ENCODE measurements at regions not wholly inside any gene's neighbourhood (a gene's known extent, or its start where the extent isn't known, plus 50 kb on each side); places are given as distances from the start of the nearest gene placed in this dataset.
"Not testable (repeated sequence)": the region's sequence is repeated elsewhere in the genome, so short reads cannot be mapped to it uniquely, and the experiment has no call there.

- not testable (repeated sequence) for DNase-seq (ENCODE audit: low read depth in 1 of 2, low spot score in 1 of 2)
Observed at GRCh38 chr2:4814137-4814536, 878.0 kb upstream of the SOX11 start.

- DNase-seq (ENCODE audit: low read depth in 1 of 2, low spot score in 1 of 2) = no peak
Observed at GRCh38 chr2:4827836-4828235, 864.3 kb upstream of the SOX11 start.

GRCh38 chr2:4828682-4829374 lies 863.4 kb upstream of the SOX11 start:
- no peak for DNase-seq (ENCODE audit: low read depth in 1 of 2, low spot score in 1 of 2)

- no peak for DNase-seq (ENCODE audit: low read depth in 1 of 2, low spot score in 1 of 2)
Observed at GRCh38 chr2:4831751-4832150, 860.4 kb upstream of the SOX11 start.

GRCh38 chr2:4832642-4833041 lies 859.5 kb upstream of the SOX11 start:
- no peak for DNase-seq (ENCODE audit: low read depth in 1 of 2, low spot score in 1 of 2)

- no peak for DNase-seq (ENCODE audit: low read depth in 1 of 2, low spot score in 1 of 2)
Observed at GRCh38 chr2:4838626-4839025, 853.6 kb upstream of the SOX11 start.

- no peak for DNase-seq (ENCODE audit: low read depth in 1 of 2, low spot score in 1 of 2)
Observed at GRCh38 chr2:4840791-4841190, 851.4 kb upstream of the SOX11 start.

GRCh38 chr2:4844881-4845280 lies 847.3 kb upstream of the SOX11 start:
- DNase-seq (ENCODE audit: low read depth in 1 of 2, low spot score in 1 of 2) = no peak

- no peak for DNase-seq (ENCODE audit: low read depth in 1 of 2, low spot score in 1 of 2)
Observed at GRCh38 chr2:4862031-4862430, 830.2 kb upstream of the SOX11 start.

GRCh38 chr2:4866198-4866597 lies 826.0 kb upstream of the SOX11 start:
- DNase-seq (ENCODE audit: low read depth in 1 of 2, low spot score in 1 of 2) = no peak

- DNase-seq (ENCODE audit: low read depth in 1 of 2, low spot score in 1 of 2) = no peak
Observed at GRCh38 chr2:4868466-4868865, 823.7 kb upstream of the SOX11 start.

- no peak for DNase-seq (ENCODE audit: low read depth in 1 of 2, low spot score in 1 of 2)
Observed at GRCh38 chr2:4869154-4869553, 823.0 kb upstream of the SOX11 start.

GRCh38 chr2:4873364-4873763 lies 818.8 kb upstream of the SOX11 start:
- DNase-seq (ENCODE audit: low read depth in 1 of 2, low spot score in 1 of 2) = no peak

- DNase-seq (ENCODE audit: low read depth in 1 of 2, low spot score in 1 of 2) = no peak
Observed at GRCh38 chr2:4873876-4874593, 818.1 kb upstream of the SOX11 start.

GRCh38 chr2:4882421-4882820 lies 809.8 kb upstream of the SOX11 start:
- no peak for DNase-seq (ENCODE audit: low read depth in 1 of 2, low spot score in 1 of 2)

GRCh38 chr2:4882941-4883340 lies 809.2 kb upstream of the SOX11 start:
- DNase-seq (ENCODE audit: low read depth in 1 of 2, low spot score in 1 of 2) = no peak

- no peak for DNase-seq (ENCODE audit: low read depth in 1 of 2, low spot score in 1 of 2)
Observed at GRCh38 chr2:4883375-4883774, 808.8 kb upstream of the SOX11 start.

- DNase-seq (ENCODE audit: low read depth in 1 of 2, low spot score in 1 of 2) = no peak
Observed at GRCh38 chr2:4884117-4884571, 808.0 kb upstream of the SOX11 start.

GRCh38 chr2:4891394-4891793 lies 800.8 kb upstream of the SOX11 start:
- no peak for DNase-seq (ENCODE audit: low read depth in 1 of 2, low spot score in 1 of 2)

GRCh38 chr2:4895371-4895770 lies 796.8 kb upstream of the SOX11 start:
- DNase-seq (ENCODE audit: low read depth in 1 of 2, low spot score in 1 of 2) = no peak

GRCh38 chr2:4898706-4899105 lies 793.5 kb upstream of the SOX11 start:
- no peak for DNase-seq (ENCODE audit: low read depth in 1 of 2, low spot score in 1 of 2)

- no peak for DNase-seq (ENCODE audit: low read depth in 1 of 2, low spot score in 1 of 2)
Observed at GRCh38 chr2:4900242-4900641, 791.9 kb upstream of the SOX11 start.

All from activated CD4-positive, alpha-beta T cell treated with anti-CD3 and anti-CD28 coated beads, Interleukin-2, amount 50 U/mL, for 24 hours (primary cell).